Stimulated activated CD4-positive, alpha-beta T cell treated with anti-CD3 and anti-CD28 coated beads, TNF-alpha, amount 100 ng/mL, for 24 hours (primary cell): ENCODE measurements at regions not wholly inside any gene's neighbourhood (a gene's known extent, or its start where the extent isn't known, plus 50 kb on each side); places are given as distances from the start of the nearest gene placed in this dataset.

Experiments used
- DNase-seq, 3 experiments: peaks; one replicate each; pipeline ENCODE4 v3.0.0-alpha.2; 2020; ENCODE audit warnings: low read depth in 3 of 3

GRCh38 chr12:67909681-67910080, 79.6 kb upstream of the IFNG-AS1 start:
- DNase-seq = no peak

GRCh38 chr12:67910360-67911274, 78.6 kb upstream of the IFNG-AS1 start:
- no peak for DNase-seq

DNA sequence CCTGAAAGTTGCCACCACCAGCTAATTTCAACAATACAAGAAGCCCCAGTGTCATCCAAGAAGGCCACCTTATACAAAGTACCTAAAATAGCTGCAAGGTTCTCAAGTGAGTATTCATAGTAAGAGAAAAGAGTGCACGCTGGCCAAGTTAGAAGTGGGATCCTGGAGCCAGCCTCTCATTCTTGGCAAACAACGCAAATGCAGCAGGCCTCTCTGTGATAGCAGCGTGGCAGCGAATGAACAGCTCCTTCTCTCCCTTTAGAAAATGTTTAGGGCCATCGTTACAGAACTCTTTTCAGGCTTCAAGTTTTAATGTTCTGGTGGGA, 78.0 kb upstream of the IFNG-AS1 start:
- DNase-seq = no peak

DNA sequence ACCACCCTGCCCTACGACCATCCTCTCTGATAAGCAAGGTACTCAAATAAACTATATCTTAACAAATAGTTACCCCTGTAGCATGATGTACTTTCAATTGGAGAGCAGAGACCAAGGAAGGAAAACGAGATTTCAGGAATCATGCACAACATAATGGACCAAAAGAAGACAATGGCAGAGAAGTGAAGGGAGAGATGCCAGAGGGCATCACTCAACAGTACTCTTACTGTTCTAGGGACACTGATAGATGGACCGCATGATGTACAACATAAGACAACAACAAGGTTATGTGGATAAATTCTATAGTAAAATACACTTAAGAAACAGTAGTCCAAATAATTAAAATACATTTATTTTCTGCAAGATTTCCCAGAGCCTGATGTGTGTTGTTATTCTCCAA, 77.5 kb upstream of the IFNG-AS1 start:
- no peak for DNase-seq

DNA sequence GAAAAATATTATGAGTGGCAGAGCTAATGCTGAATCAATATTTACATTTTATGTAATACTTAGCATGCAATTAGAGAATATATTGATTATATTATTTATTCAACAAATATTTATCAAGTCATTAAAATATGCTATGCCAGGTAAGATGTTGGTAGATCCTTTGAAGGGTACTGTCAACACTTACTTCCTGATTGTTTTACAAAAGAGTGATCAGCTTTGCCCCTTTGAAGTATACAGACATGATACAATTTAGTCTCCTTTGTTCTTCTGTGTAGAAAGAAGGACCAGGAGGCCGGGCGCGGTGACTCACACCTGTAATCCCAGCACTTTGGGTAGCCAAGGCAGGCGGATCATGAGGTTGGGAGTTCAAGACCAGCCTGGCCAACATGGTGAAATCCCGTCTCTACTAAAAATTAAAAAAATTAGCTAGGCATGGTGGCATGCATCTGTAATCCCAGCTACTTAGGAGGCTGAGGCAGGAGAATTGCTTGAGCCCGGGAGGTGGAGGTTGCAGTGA, 73.9 kb upstream of the IFNG-AS1 start:
- DNase-seq = no peak

DNA sequence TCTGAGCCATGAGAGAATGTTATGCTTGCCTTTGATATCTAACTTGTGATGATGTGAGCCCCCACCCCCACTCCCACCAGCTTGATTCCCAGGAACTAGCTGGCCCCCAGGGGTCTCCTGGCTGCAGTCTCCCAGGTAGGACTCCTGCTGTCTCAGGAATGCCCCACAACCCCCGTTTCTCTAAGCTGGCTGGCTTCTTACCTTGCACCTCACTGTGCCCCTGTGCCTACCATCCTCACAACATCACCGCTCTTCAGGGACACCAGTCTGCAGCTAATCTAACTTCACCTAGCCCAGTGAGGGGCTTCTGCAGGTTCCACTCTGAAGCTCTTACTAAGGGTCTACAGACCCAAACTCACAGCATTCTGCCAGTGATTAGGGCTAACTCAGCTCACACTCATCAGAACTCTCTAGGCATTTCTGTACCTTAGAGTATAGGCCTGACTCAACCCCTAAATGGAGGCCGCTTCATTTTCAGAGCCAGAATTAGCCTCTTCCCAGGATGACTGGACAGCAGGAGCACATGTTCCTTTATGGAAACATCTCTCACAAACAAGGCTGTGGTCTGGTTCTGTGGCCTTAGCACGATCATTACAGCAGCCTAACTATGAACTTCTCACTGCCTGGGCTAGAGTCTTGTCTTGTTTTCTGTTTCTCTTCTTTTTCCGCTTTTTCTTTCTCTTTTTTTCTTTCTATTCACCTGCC, 72.8 kb upstream of the IFNG-AS1 start:
- DNase-seq = no peak

DNA sequence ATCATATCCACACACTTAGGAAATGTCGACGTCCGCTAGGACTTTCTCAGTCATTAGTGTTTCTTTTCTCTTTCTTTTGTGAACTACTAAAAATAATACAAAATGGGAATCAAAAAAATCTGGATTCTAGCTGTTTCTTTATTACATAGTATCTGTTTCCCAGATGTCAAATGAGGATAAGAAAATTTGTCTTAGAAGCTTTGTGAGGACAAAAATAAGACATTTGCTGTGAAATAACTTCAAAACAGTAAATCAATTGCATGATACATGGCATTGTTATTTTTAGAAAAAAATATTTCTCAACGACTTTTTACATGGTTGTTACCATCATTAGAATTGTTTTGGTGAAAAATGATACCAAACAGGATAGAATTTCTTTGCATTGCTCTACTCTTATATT, 71.4 kb upstream of the IFNG-AS1 start:
- DNase-seq = no peak

- DNase-seq = no peak
These were observed 70.8 kb upstream of the IFNG-AS1 start for GRCh38 chr12:67918441-67918840.

DNA sequence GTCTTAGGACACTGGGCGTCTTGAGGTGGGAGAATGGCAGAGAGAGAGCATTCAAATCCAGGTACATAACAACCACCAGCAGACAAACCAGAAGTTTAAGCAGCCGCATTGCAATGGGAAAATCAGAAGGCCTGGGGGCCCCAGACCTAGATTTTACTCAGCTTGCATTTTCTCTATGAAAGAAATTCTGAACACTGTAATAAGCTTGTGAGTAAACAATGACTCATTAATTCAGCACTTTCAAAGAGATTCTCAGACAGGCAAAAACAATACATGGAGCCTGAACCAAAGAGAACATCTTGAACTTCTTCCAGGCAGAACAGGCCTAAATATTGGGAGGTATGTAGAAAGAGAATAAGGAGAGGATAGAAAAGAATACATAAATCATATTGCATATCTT, 69.8 kb upstream of the IFNG-AS1 start:
- DNase-seq = no peak

GRCh38 chr12:67920413-67920812, 68.8 kb upstream of the IFNG-AS1 start:
- DNase-seq = no peak

GRCh38 chr12:67921286-67921685, 68.0 kb upstream of the IFNG-AS1 start:
- no peak for DNase-seq

- no peak for DNase-seq
These were observed 67.0 kb upstream of the IFNG-AS1 start for GRCh38 chr12:67922245-67922644.

- DNase-seq = no peak
These were observed 64.2 kb upstream of the IFNG-AS1 start for GRCh38 chr12:67925077-67925476.

DNA sequence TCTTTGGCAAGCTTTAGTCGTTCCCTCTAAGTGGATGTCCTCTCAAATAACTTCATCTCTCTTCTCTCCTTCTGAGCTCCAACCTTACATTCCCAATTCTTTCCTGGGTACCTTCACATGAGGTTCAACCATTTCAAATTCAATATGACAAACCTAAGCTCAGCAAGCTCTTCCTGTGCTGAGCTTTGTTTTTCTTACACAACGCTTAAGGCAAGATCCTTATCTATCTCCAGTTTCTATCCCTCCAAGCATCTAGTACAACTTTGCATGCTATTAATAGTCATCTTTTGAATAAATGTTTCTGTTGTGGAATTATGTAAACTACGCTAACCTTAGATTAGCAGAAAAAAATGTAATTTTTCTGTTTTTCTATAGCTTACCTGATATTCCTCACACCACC, 63.7 kb upstream of the IFNG-AS1 start:
- no peak for DNase-seq

- no peak for DNase-seq
These were observed 63.2 kb upstream of the IFNG-AS1 start for GRCh38 chr12:67926063-67926462.

- DNase-seq = no peak
These were observed 61.9 kb upstream of the IFNG-AS1 start for GRCh38 chr12:67927324-67927723.

DNA sequence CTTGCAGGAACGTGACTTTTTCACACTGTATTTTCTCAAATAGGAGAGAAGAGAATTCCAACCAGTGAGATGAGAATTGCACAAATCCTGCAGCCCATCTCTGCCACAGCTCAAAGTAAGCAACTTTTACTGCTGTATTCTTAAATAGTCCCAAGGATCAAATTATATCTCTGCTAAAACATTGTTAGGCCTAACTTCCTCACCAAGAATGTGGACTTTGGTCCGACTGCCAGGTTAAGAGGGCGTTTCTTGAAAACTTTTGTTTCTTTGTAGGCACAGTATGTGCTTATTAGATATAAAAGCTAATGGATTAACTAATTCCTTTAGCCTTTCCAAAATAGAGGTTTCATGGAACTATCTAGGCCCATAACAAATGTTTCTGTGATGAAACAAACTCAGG, 61.4 kb upstream of the IFNG-AS1 start:
- DNase-seq = no peak

- DNase-seq = no peak
These were observed 60.4 kb upstream of the IFNG-AS1 start for GRCh38 chr12:67928621-67929383.

DNA sequence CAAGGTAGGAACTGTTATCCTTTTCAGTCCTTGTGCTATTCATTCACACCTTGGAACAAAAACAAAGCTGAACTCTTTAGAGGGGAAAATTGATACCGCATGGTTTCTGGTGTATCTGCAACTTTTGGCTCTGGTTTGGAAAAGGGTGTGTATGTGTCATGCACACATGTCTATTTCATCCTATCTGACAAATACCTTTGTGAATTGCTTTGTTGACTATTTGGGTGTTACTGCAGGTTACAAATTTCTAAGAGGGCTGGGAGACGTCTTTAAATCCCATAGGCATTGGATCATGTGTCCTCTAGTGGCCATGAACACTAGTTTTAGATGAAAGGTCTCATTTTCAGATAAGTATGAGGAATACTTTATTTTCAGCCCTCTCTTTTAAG, 59.9 kb upstream of the IFNG-AS1 start:
- DNase-seq = no peak

GRCh38 chr12:67937822-67938221, 51.4 kb upstream of the IFNG-AS1 start:
- DNase-seq = no peak
